ENCODE measurements at regions not wholly inside any gene's neighbourhood (a gene's known extent, or its start where the extent isn't known, plus 50 kb on each side); places are given as distances from the start of the nearest gene placed in this dataset.

GRCh38 chr11:106152013-106152412 is 74.6 kb downstream of the AASDHPPT start:
- TF ChIP-seq RAD21 (IDR thresholded peaks at IDR 0.05; ENCODE audit: low read depth) (peak; percentile 6; the same call in 1 of the 2 replicates), YY1 (IDR thresholded peaks at IDR 0.05; ENCODE audit: low read depth) (no peak), TAF1 (IDR thresholded peaks at IDR 0.05; ENCODE audit: low read depth) (no peak)

- no peak for TF ChIP-seq TEAD4 (IDR thresholded peaks at IDR 0.05)
- TF ChIP-seq REST (IDR thresholded peaks at IDR 0.05; ENCODE audit: low read depth) = no peak
- TF ChIP-seq CEBPB (IDR thresholded peaks at IDR 0.05) = no peak
- no peak for TF ChIP-seq NFIC (IDR thresholded peaks at IDR 0.05)
- TF ChIP-seq CREB1 (IDR thresholded peaks at IDR 0.05; ENCODE audit: low read depth) = no peak
- TF ChIP-seq TAF1 (IDR thresholded peaks at IDR 0.05; ENCODE audit: low read depth) = no peak
- TF ChIP-seq YY1 (IDR thresholded peaks at IDR 0.05; ENCODE audit: low read depth) = no peak
- TF ChIP-seq EP300 (IDR thresholded peaks at IDR 0.05; ENCODE audit: borderline replicate concordance) = no peak
- no peak for TF ChIP-seq RAD21 (IDR thresholded peaks at IDR 0.05; ENCODE audit: low read depth)
- TF ChIP-seq MAX (IDR thresholded peaks at IDR 0.05) = no peak
- TF ChIP-seq EGR1 (IDR thresholded peaks at IDR 0.05) = no peak
- TF ChIP-seq ZBTB7A (IDR thresholded peaks at IDR 0.05; ENCODE audit: low read depth) = no peak
- TF ChIP-seq USF1 (IDR thresholded peaks at IDR 0.05) = no peak
- TF ChIP-seq TCF12 (IDR thresholded peaks at IDR 0.05; ENCODE audit: low read depth) = no peak
- TF ChIP-seq FOXM1 (IDR thresholded peaks at IDR 0.05; ENCODE audit: borderline replicate concordance, low read depth) = no peak
Measured at GRCh38 chr11:106152824-106153223, 75.4 kb downstream of the AASDHPPT start.

- TF ChIP-seq USF1 (IDR thresholded peaks at IDR 0.05) (no peak), EGR1 (IDR thresholded peaks at IDR 0.05) (no peak), TAF1 (IDR thresholded peaks at IDR 0.05; ENCODE audit: low read depth) (no peak), RAD21 (IDR thresholded peaks at IDR 0.05; ENCODE audit: low read depth) (peak; percentile 66), EP300 (IDR thresholded peaks at IDR 0.05; ENCODE audit: borderline replicate concordance) (no peak), REST (IDR thresholded peaks at IDR 0.05; ENCODE audit: low read depth) (no peak), CEBPB (IDR thresholded peaks at IDR 0.05) (peak; percentile 19; the same call in 1 of the 2 replicates)
Measured at GRCh38 chr11:106156290-106156937, 79.0 kb downstream of the AASDHPPT start.

GRCh38 chr11:106158406-106158805 is 80.9 kb downstream of the AASDHPPT start:
- TF ChIP-seq USF1 (IDR thresholded peaks at IDR 0.05) (no peak), YY1 (IDR thresholded peaks at IDR 0.05; ENCODE audit: low read depth) (no peak), CEBPB (IDR thresholded peaks at IDR 0.05) (no peak), REST (IDR thresholded peaks at IDR 0.05; ENCODE audit: low read depth) (no peak), TCF12 (IDR thresholded peaks at IDR 0.05; ENCODE audit: low read depth) (no peak), EP300 (IDR thresholded peaks at IDR 0.05; ENCODE audit: borderline replicate concordance) (no peak), NFIC (IDR thresholded peaks at IDR 0.05) (no peak), TAF1 (IDR thresholded peaks at IDR 0.05; ENCODE audit: low read depth) (no peak), CREB1 (IDR thresholded peaks at IDR 0.05; ENCODE audit: low read depth) (no peak)

Data from Ishikawa (cell line).